ENCODE measurements at regions not wholly inside any gene's neighbourhood (a gene's known extent, or its start where the extent isn't known, plus 50 kb on each side); places are given as distances from the start of the nearest gene placed in this dataset.

- CTCF ChIA-PET: no interaction called here
Observed at GRCh38 chr4:155599085-155599484, 67.6 kb upstream of the GUCY1A1 start.

GRCh38 chr4:155597933-155598451, 68.7 kb upstream of the GUCY1A1 start:
- no peak overlapping the region for H3K4me3 ChIP-seq
- H3F3A ChIP-seq (ENCODE audit: insufficient read depth, low read depth): no peaks in the 10 kb centered on the region
- POLR2A ChIA-PET (ENCODE audit: unreplicated experiment): interaction anchor here (0.6 kb wide), 1 partner anchor 1667 kb away, joined by 5 read pairs; no protein-coding TSS in a partner anchor
- no peak for TF ChIP-seq CTCF (conservative IDR thresholded peaks at IDR 0.05)
- CTCF ChIA-PET: no interaction called here
- H3K79me2 ChIP-seq (ENCODE audit: low read depth): no peaks in the 10 kb centered on the region
- no peaks in the 10 kb centered on the region for H3K36me3 ChIP-seq (ENCODE audit: low read depth)
- no peaks in the 10 kb centered on the region for H3K9me3 ChIP-seq (ENCODE audit: insufficient read depth, low read depth)
- intact Hi-C loops (cut with micrococcal nuclease; ENCODE audit: unreplicated experiment): no loop called here
- no peaks in the 10 kb centered on the region for H4K20me1 ChIP-seq (ENCODE audit: insufficient read depth)
- H3K27me3 ChIP-seq (ENCODE audit: insufficient read depth, low read depth): no peaks in the 10 kb centered on the region
- H2AFZ ChIP-seq: no peak overlapping the region
- DNase-seq: no peak
- BruUV-seq (replicated peaks): no TSS peak
- H3K4me1 ChIP-seq (replicated peaks; ENCODE audit: insufficient read depth): no peaks in the 10 kb centered on the region
- H3K9me2 ChIP-seq (ENCODE audit: insufficient read depth): no peaks in the 10 kb centered on the region
- H3K4me2 ChIP-seq: no peak overlapping the region
- no peak overlapping the region for H3K27ac ChIP-seq

More at GRCh38 chr4:155599085-155599484, 67.6 kb upstream of the GUCY1A1 start:
- H3K4me2 ChIP-seq: no peak overlapping the region
- BruUV-seq (replicated peaks): no TSS peak
- no peaks in the 10 kb centered on the region for H3K4me1 ChIP-seq (replicated peaks; ENCODE audit: insufficient read depth)
- no peaks in the 10 kb centered on the region for H3K9me2 ChIP-seq (ENCODE audit: insufficient read depth)
- no peak overlapping the region for H2AFZ ChIP-seq
- H4K20me1 ChIP-seq (ENCODE audit: insufficient read depth): no peaks in the 10 kb centered on the region
- no peaks in the 10 kb centered on the region for H3K27me3 ChIP-seq (ENCODE audit: insufficient read depth, low read depth)
- no peak for DNase-seq
- H3K79me2 ChIP-seq (ENCODE audit: low read depth): no peaks in the 10 kb centered on the region
- no peaks in the 10 kb centered on the region for H3K9me3 ChIP-seq (ENCODE audit: insufficient read depth, low read depth)
- no peaks in the 10 kb centered on the region for H3K36me3 ChIP-seq (ENCODE audit: low read depth)
- POLR2A ChIA-PET (ENCODE audit: unreplicated experiment): no interaction called here
- no peak overlapping the region for H3K27ac ChIP-seq
- TF ChIP-seq EZH2 (IDR thresholded peaks at IDR 0.05; ENCODE audit: low read depth) (no peak), CTCF (conservative IDR thresholded peaks at IDR 0.05) (no peak)
- H3K4me3 ChIP-seq: no peak overlapping the region
- H3F3A ChIP-seq (ENCODE audit: insufficient read depth, low read depth): no peaks in the 10 kb centered on the region
- intact Hi-C loops (cut with micrococcal nuclease; ENCODE audit: unreplicated experiment): no loop called here

GRCh38 chr4:155597281-155597680, 69.4 kb upstream of the GUCY1A1 start:
- DNase-seq: no peak
- H3K79me2 ChIP-seq (ENCODE audit: low read depth): no peaks in the 10 kb centered on the region
- no peak overlapping the region for H3K4me2 ChIP-seq
- intact Hi-C loops (cut with micrococcal nuclease; ENCODE audit: unreplicated experiment): no loop called here
- BruUV-seq (replicated peaks): no TSS peak
- no peaks in the 10 kb centered on the region for H3F3A ChIP-seq (ENCODE audit: insufficient read depth, low read depth)
- ChIA-PET CTCF (no interaction called here), POLR2A (ENCODE audit: unreplicated experiment) (interaction anchor here (0.6 kb wide), 1 partner anchor 878 kb away, joined by 3 read pairs; no protein-coding TSS in a partner anchor)
- TF ChIP-seq CTCF (conservative IDR thresholded peaks at IDR 0.05) (no peak), EZH2 (IDR thresholded peaks at IDR 0.05; ENCODE audit: low read depth) (no peak)
- no peaks in the 10 kb centered on the region for H3K27me3 ChIP-seq (ENCODE audit: insufficient read depth, low read depth)
- no peaks in the 10 kb centered on the region for H4K20me1 ChIP-seq (ENCODE audit: insufficient read depth)
- H3K27ac ChIP-seq: no peak overlapping the region
- no peaks in the 10 kb centered on the region for H3K36me3 ChIP-seq (ENCODE audit: low read depth)
- no peak overlapping the region for H2AFZ ChIP-seq
- H3K4me1 ChIP-seq (replicated peaks; ENCODE audit: insufficient read depth): no peaks in the 10 kb centered on the region
- H3K9me2 ChIP-seq (ENCODE audit: insufficient read depth): no peaks in the 10 kb centered on the region
- H3K4me3 ChIP-seq: no peak overlapping the region
- no peaks in the 10 kb centered on the region for H3K9me3 ChIP-seq (ENCODE audit: insufficient read depth, low read depth)
